ENCODE measurements at regions not wholly inside any gene's neighbourhood (a gene's known extent, or its start where the extent isn't known, plus 50 kb on each side); places are given as distances from the start of the nearest gene placed in this dataset.

DNA sequence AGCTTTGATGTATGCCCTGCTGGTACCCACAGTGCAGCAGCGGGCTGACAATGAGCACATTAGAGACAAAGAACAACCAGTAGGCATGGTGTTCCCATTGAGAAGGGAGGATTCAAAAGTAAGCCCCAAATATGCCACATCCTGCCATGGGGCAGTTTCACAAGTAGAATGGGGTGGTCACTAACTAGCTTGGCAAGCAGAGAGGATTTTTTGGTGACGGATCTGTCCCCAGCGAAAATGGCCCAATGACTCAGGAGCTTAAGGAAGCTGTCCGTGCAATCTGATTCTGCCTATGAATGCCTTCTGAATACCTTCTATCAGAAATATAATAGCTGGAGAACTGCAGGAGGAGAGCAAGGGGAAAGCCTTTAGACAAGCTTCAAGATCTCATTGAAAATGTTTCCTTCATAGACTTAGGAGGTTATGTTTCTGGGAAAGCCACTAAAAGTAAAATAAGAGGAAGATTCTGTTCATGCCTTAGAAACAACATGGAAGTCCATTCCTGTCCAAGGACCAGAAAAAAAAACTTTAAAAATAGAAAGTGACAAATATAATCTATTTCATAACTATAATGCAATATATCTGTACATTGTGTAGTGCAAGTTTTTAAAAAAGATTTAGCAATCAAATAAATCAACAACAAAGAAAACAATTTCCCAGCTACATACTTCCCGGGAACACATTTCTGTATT lies 117.5 kb upstream of the SLC14A2 start:
- TF ChIP-seq POLR2A (IDR thresholded peaks at IDR 0.05; ENCODE audit: low read depth, low read length) (no peak), POLR2AphosphoS5 (IDR thresholded peaks at IDR 0.05; ENCODE audit: low read depth, low read length) (no peak), SPI1 (IDR thresholded peaks at IDR 0.05; ENCODE audit: low read depth, low read length) (no peak), TAF1 (IDR thresholded peaks at IDR 0.05; ENCODE audit: low read depth, low read length) (no peak), POU2F2 (IDR thresholded peaks at IDR 0.05; ENCODE audit: low read depth, low read length) (no peak)
